IMR-90 (cell line): ENCODE measurements at regions not wholly inside any gene's neighbourhood (a gene's known extent, or its start where the extent isn't known, plus 50 kb on each side); places are given as distances from the start of the nearest gene placed in this dataset.

Experiments used
- ATAC-seq: fragments of 200-7000 bp; cut with Tn5 transposase; 2 replicates; pipeline ENCODE4 v1.9.1; 2020; ENCODE audit warnings: low read depth, mild to moderate bottlenecking, moderate library complexity
- BruUV-seq: library from RNA; stranded (reverse); fragments of 400-500 nt; replicated peaks from 2 replicates; lab custom pipeline; 2021; lab: Mats Ljungman, UMichigan
- CTCF ChIA-PET: fragments of 300-600 bp; formaldehyde crosslinking; extraction: SDS; loops from one replicate; lab custom pipeline; 2021; ENCODE audit warnings: antibody characterized with exemption; lab: Yijun Ruan, JAX
- POLR2A ChIA-PET: fragments of 300-600 bp; sonication (Branson Sonifier 250); formaldehyde crosslinking; loops from one replicate; lab custom pipeline; 2022; ENCODE audit warnings: antibody characterized with exemption; ENCODE audit not compliant: unreplicated experiment; lab: Charles Lee
- DNase-seq: peaks from one replicate; pipeline ENCODE4 v3.0.0; 2013
- H2AFZ ChIP-seq: replicated peaks from 2 replicates; pipeline ENCODE3; 2013; ENCODE audit warnings: low read length, mild to moderate bottlenecking; ENCODE audit not compliant: poor library complexity
- H2AK5ac ChIP-seq: 2 replicates; pipeline ENCODE4 v1.6.1; 2013; ENCODE audit warnings: low read depth, low read length, inconsistent platforms
- H2AK9ac ChIP-seq: replicated peaks from 2 replicates; pipeline ENCODE3; 2013; ENCODE audit warnings: mild to moderate bottlenecking, low read depth, low read length, moderate library complexity; ENCODE audit not compliant: poor library complexity
- H2BK120ac ChIP-seq: 2 replicates; pipeline ENCODE4 v1.6.1; 2013; ENCODE audit warnings: low read depth, low read length, inconsistent platforms
- H2BK15ac ChIP-seq: 3 replicates; pipeline ENCODE4 v1.6.1; 2013; ENCODE audit warnings: low read depth, low read length, inconsistent platforms
- H2BK20ac ChIP-seq: 2 replicates; pipeline ENCODE4 v1.6.1; 2013; ENCODE audit warnings: low read depth, mild to moderate bottlenecking, inconsistent platforms, low read length, moderate library complexity
- H2BK5ac ChIP-seq: 2 replicates; pipeline ENCODE4 v1.6.1; 2013; ENCODE audit warnings: mild to moderate bottlenecking, low read depth, low read length, inconsistent platforms; ENCODE audit not compliant: poor library complexity, severe bottlenecking
- H3K14ac ChIP-seq: replicated peaks from 2 replicates; pipeline ENCODE4 v1.6.1; 2013; ENCODE audit warnings: low read depth, low read length, inconsistent platforms
- H3K18ac ChIP-seq: 2 replicates; pipeline ENCODE4 v1.6.1; 2013; ENCODE audit warnings: low read depth, low read length, control low read depth
- H3K23ac ChIP-seq: 2 replicates; pipeline ENCODE4 v1.6.1; 2013; ENCODE audit warnings: low read depth, low read length, inconsistent platforms
- H3K27ac ChIP-seq: 2 replicates; pipeline ENCODE4 v1.5.1; 2013; ENCODE audit warnings: mild to moderate bottlenecking, control low read depth, low read length; ENCODE audit not compliant: insufficient read depth
- H3K27me3 ChIP-seq: 2 replicates; pipeline ENCODE4 v1.6.1; 2013; ENCODE audit warnings: low read length; ENCODE audit not compliant: control insufficient read depth, insufficient read depth
- H3K36me3 ChIP-seq: 2 replicates; pipeline ENCODE4 v1.6.1; 2013; ENCODE audit warnings: low read length, mixed read lengths; ENCODE audit not compliant: control insufficient read depth, insufficient read depth
- H3K4ac ChIP-seq: 2 replicates; pipeline ENCODE4 v1.6.1; 2013; ENCODE audit warnings: low read depth, low read length, inconsistent platforms
- H3K4me1 ChIP-seq: 2 replicates; pipeline ENCODE4 v1.6.1; 2013; ENCODE audit warnings: low read length, mixed read lengths; ENCODE audit not compliant: control insufficient read depth, insufficient read depth
- H3K4me2 ChIP-seq: 2 replicates; pipeline ENCODE4 v1.6.1; 2013; ENCODE audit warnings: low read depth, mild to moderate bottlenecking, control low read depth, low read length, moderate library complexity
- H3K4me3 ChIP-seq: 2 replicates; pipeline ENCODE4 v1.5.1; 2013; ENCODE audit warnings: low read depth, mild to moderate bottlenecking, control low read depth, low read length, moderate library complexity; ENCODE audit not compliant: insufficient read depth
- H3K56ac ChIP-seq: 2 replicates; pipeline ENCODE4 v1.6.1; 2013; ENCODE audit warnings: low read length, inconsistent platforms; ENCODE audit not compliant: insufficient read depth; ENCODE audit errors: extremely low read depth
- H3K79me1 ChIP-seq, 2 experiments: 2 replicates each; pipeline ENCODE4 v1.6.1; 2013; ENCODE audit warnings: low read length in 2 of 2, inconsistent platforms in 1 of 2, low read depth in 1 of 2
- H3K9ac ChIP-seq: 2 replicates; pipeline ENCODE4 v1.6.1; 2013; ENCODE audit warnings: low read depth, low read length, control low read depth
- H3K9me1 ChIP-seq: 2 replicates; pipeline ENCODE4 v1.6.1; 2013; ENCODE audit warnings: low read length, inconsistent platforms; ENCODE audit not compliant: insufficient read depth
- H3K9me3 ChIP-seq: 2 replicates; pipeline ENCODE4 v1.6.1; 2013; ENCODE audit warnings: low read length; ENCODE audit not compliant: control insufficient read depth, insufficient read depth
- H4K20me1 ChIP-seq: 2 replicates; pipeline ENCODE4 v1.6.1; 2013; ENCODE audit warnings: low read length, inconsistent platforms; ENCODE audit not compliant: insufficient read depth
- H4K5ac ChIP-seq: 2 replicates; pipeline ENCODE4 v1.6.1; 2013; ENCODE audit warnings: mild to moderate bottlenecking, low read depth, low read length, control low read depth
- H4K8ac ChIP-seq, 2 experiments: 2 replicates each; pipeline ENCODE4 v1.6.1; 2013; ENCODE audit warnings: low read depth in 2 of 2, low read length in 2 of 2, control low read depth in 1 of 2, inconsistent platforms in 1 of 2
- H4K91ac ChIP-seq: 2 replicates; pipeline ENCODE4 v1.6.1; 2013; ENCODE audit warnings: low read depth, low read length, inconsistent platforms; ENCODE audit not compliant: insufficient read depth
- CTCF ChIP-seq: conservative IDR thresholded peaks from 2 replicates; pipeline ENCODE4 v1.5.1; 2012; ENCODE audit warnings: mild to moderate bottlenecking, low read depth, low read length, improper control_type of control experiment
- SMC3 ChIP-seq: fragments of 150-350 bp; IDR thresholded peaks from 2 replicates; pipeline ENCODE4 v1.6.1; 2016; ENCODE audit warnings: low read depth, mild to moderate bottlenecking, antibody characterized with exemption, low read length, moderate library complexity
- WGBS, 2 experiments: methylation state at CpG; one replicate each; pipeline versions ENCODE4 v1.1.5 to v1.1.7; 2013; ENCODE audit warnings: missing lambda C conversion rate in 2 of 2; ENCODE audit not compliant: insufficient read length in 1 of 2; ENCODE audit errors: extremely low coverage in 2 of 2; 5-methylcytosine and 5-hydroxymethylcytosine counted together
- dilution Hi-C: fragments of 300-500 bp; cut with HindIII; formaldehyde crosslinking; loops from one replicate; pipeline ENCODE4 v1.14.3; 2018; ENCODE audit warnings: low sequenced_read_pairs; ENCODE audit not compliant: unreplicated experiment
- in situ Hi-C: fragments of 300-500 bp; cut with MboI; formaldehyde crosslinking; loops from 3 replicates; pipeline ENCODE4 v1.14.3; 2019; ENCODE audit warnings: low sequenced_read_pairs, inconsistent platforms, mixed read lengths
- intact Hi-C: fragments of 100-400 bp; cut with micrococcal nuclease; formaldehyde crosslinking; loops from 2 replicates; pipeline ENCODE4 v1.10.0; 2022
- TF ChIP-seq, protein P1 (sequence below): fragments of 150-350 bp; IDR thresholded peaks from 2 replicates; pipeline ENCODE4 v1.6.1; 2016; ENCODE audit warnings: low read depth, mild to moderate bottlenecking, low read length, moderate library complexity, borderline replicate concordance

DNA sequence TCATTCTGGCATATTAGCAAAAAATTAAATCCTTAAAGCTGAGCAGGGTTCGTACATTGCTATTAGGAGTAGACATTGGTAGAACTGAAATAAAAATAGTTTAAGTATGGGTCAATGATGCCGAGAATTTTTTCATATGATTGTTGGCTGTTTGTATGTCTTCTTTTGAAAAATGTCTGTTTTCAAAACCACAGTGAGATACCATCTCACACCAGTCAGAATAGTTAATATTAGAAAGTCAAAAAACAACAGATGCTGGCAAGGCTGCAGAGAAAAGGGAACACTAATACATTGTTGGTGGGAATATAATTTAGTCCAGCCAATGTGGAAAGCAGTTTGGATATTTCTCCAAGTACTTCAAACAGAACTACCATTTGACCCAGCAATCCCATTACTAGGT, 410.8 kb upstream of the TRIB2 start:
- Histone ChIP-seq H3K23ac (no peak overlapping the region), H2BK120ac (no peak overlapping the region), H3K36me3 (no peaks in the 10 kb centered on the region), H2BK5ac (no peak overlapping the region), H3K56ac (no peak overlapping the region), H4K8ac (no peak overlapping the region), H3K27me3 (no peaks in the 10 kb centered on the region), H4K91ac (no peak overlapping the region), H3K4ac (no peak overlapping the region), H3K4me2 (no peak overlapping the region), H2BK20ac (no peak overlapping the region), H3K4me1 (peaks cover 12% of the 10 kb centered on the region), H2AFZ (no peak overlapping the region), H4K5ac (no peak overlapping the region), H3K27ac (no peak overlapping the region), H4K20me1 (no peaks in the 10 kb centered on the region), H3K9me3 (no peaks in the 10 kb centered on the region), H2BK15ac (no peak overlapping the region), H3K14ac (no peak overlapping the region), H3K9me1 (no peaks in the 10 kb centered on the region), H3K4me3 (no peak overlapping the region), H3K9ac (no peak overlapping the region), H2AK5ac (no peak overlapping the region), H3K18ac (no peak overlapping the region), H3K79me1 (no peaks in the 10 kb centered on the region), H2AK9ac (no peak overlapping the region)
- DNase-seq (no peak), ATAC-seq (no peak)
- intact Hi-C loops: loop anchor here (10.0 kb wide), 1 partner anchor 251 kb away; no protein-coding TSS in a partner anchor
- TF ChIP-seq SMC3 (no peak), CTCF (no peak)
- TF ChIP-seq, protein P1, sequence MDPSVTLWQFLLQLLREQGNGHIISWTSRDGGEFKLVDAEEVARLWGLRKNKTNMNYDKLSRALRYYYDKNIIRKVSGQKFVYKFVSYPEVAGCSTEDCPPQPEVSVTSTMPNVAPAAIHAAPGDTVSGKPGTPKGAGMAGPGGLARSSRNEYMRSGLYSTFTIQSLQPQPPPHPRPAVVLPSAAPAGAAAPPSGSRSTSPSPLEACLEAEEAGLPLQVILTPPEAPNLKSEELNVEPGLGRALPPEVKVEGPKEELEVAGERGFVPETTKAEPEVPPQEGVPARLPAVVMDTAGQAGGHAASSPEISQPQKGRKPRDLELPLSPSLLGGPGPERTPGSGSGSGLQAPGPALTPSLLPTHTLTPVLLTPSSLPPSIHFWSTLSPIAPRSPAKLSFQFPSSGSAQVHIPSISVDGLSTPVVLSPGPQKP: no peak
- in situ Hi-C loops: no loop called here
- ChIA-PET CTCF (no interaction called here), POLR2A (no interaction called here)
- WGBS, 2 experiments: no CpG with 5 or more reads among the region's 2 CpGs
- BruUV-seq: no TSS peak
- dilution Hi-C loops: no loop called here
